GM12873 (cell line): ENCODE measurements at regions not wholly inside any gene's neighbourhood (a gene's known extent, or its start where the extent isn't known, plus 50 kb on each side); places are given as distances from the start of the nearest gene placed in this dataset.

Experiments
- CTCF ChIP-seq: IDR thresholded peaks from 2 replicates; pipeline ENCODE4 v1.5.1; 2012; ENCODE audit warnings: low read depth, mild to moderate bottlenecking, moderate library complexity, low read length, control low read depth; ENCODE audit not compliant: insufficient read depth; ENCODE audit errors: missing control alignments

GRCh38 chr5:3118340-3118739, 366.9 kb upstream of the IRX2 start:
- no peak for TF ChIP-seq CTCF

- TF ChIP-seq CTCF = no peak
These were observed 364.9 kb upstream of the IRX2 start for GRCh38 chr5:3116366-3116765.

GRCh38 chr5:3114467-3114866, 363.0 kb upstream of the IRX2 start:
- TF ChIP-seq CTCF = no peak

- TF ChIP-seq CTCF = no peak
These were observed 358.9 kb upstream of the IRX2 start for GRCh38 chr5:3110371-3110770.

- no peak for TF ChIP-seq CTCF
These were observed 355.7 kb upstream of the IRX2 start for GRCh38 chr5:3107156-3107611.

GRCh38 chr5:3105581-3105980, 354.1 kb upstream of the IRX2 start:
- no peak for TF ChIP-seq CTCF

- TF ChIP-seq CTCF = no peak
These were observed 353.7 kb upstream of the IRX2 start for GRCh38 chr5:3105172-3105571.
